ENCODE measurements at regions not wholly inside any gene's neighbourhood (a gene's known extent, or its start where the extent isn't known, plus 50 kb on each side); places are given as distances from the start of the nearest gene placed in this dataset.
"Not testable (repeated sequence)": the region's sequence is repeated elsewhere in the genome, so short reads cannot be mapped to it uniquely, and the experiment has no call there.

GRCh38 chr14:22233377-22233776 lies 355.6 kb downstream of the DAD1 start:
- no peak for DNase-seq

DNA sequence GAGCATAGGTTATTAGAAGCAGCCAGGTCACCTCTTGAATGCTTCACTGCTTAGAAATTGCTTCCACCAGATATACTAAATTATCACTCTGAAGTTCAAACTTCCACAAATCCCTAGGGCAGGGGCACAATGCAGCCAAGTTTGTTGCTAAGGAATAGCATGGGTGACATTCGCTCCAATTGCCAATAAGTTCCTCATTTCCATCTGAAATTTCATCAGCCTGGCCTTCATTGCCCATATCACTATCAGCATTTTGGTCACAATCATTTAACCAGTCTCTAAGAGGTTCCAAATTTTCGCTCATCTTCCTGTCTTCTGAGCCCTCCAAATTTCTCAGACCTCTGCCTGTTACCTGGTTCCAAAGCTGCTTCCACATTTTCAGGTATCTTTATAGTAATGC lies 356.1 kb downstream of the DAD1 start:
- DNase-seq: no peak

DNA sequence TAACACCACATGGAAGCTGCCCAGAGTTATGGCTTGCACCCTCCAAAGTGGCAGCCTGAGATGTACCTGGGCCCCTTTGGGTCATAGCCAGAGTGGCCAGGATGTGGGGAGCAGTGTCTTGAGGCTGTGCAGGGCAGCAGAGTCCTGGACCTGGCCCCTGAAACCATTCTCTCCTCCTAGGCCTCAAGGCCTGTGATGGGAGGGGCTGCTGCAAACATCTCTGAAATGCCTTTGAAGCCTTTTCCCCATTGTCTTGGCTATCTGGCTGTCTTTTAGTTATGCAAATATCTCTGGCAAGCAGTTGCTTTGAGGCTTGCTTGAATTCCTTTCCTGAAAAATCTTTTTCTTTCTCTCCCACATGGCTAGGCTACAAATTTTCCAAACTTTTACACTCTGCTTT lies 356.5 kb downstream of the DAD1 start:
- DNase-seq: no peak

GRCh38 chr14:22231018-22231417 lies 358.0 kb downstream of the DAD1 start:
- no peak for DNase-seq

- no peak for DNase-seq
Observed at GRCh38 chr14:22230517-22230916, 358.5 kb downstream of the DAD1 start.

- DNase-seq: no peak
Observed at GRCh38 chr14:22227084-22227483, 361.9 kb downstream of the DAD1 start.

GRCh38 chr14:22226381-22226780 lies 362.6 kb downstream of the DAD1 start:
- no peak for DNase-seq

GRCh38 chr14:22225516-22226140 lies 363.4 kb downstream of the DAD1 start:
- no peak for DNase-seq

DNA sequence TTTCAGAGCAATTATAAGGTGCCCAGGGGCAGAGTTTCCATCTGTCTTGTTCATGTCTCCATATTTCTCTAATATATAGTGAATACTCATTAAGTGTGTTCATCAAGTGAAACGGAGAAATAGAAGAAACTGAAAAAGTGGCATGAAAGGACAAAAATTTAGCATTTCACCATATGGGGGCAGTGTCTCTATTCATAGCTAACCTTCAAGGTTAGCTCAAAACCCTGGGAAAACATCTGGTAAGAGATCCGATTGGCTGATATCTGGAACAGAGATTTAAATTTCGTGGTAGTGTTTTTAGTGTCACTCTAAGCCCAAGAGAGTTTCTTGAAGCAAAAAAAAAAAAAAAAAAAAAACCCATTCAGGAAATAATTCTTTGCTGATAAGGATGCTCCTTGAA lies 367.5 kb downstream of the DAD1 start:
- DNase-seq: no peak

DNA sequence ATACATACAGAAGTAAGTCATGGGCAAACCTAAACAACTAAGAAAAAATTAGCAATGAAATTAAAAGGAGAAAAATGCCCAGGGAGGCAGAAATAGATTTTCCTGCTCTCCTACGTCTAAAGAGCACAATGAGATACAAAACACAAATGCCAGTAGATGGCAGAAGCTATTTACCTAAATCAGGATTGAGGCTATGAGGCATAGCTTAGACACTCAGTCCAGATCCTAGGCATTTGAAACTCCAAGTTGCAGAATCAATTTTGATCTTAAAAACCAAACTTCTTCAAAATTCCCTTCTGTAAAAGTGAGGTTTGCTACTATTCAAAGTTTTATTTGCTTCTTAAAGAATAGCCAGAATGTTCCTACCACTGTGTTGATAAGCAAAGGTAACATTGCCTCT lies 368.6 kb downstream of the DAD1 start:
- DNase-seq: no peak

GRCh38 chr14:22218728-22219127 lies 370.3 kb downstream of the DAD1 start:
- no peak for DNase-seq

- DNase-seq: no peak
Observed at GRCh38 chr14:22213120-22213519, 375.9 kb downstream of the DAD1 start.

GRCh38 chr14:22210906-22211305 lies 378.1 kb downstream of the DAD1 start:
- DNase-seq: no peak

DNA sequence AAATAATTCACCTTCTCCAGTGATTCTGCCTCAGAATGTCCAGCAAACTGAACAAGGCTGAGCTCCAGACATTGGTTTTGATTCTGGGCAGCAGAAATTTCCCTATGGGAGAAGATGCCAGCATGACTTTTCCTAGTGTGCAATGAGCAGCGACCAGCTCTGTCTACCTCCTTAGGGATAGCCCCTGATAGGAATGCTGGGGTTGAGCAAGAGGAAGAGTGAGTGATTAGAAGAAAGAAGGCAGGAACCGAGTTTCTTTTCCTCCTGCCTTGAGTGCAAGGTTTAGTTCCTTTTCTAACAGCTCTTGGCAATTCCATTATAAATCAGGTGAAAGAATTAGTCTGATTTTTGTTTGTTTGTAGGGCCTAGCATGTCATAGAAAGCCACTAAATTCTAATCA lies 379.0 kb downstream of the DAD1 start:
- DNase-seq: no peak

GRCh38 chr14:22203036-22203435 lies 386.0 kb downstream of the DAD1 start:
- no peak for DNase-seq

- no peak for DNase-seq
Observed at GRCh38 chr14:22202313-22202712, 386.7 kb downstream of the DAD1 start.

DNA sequence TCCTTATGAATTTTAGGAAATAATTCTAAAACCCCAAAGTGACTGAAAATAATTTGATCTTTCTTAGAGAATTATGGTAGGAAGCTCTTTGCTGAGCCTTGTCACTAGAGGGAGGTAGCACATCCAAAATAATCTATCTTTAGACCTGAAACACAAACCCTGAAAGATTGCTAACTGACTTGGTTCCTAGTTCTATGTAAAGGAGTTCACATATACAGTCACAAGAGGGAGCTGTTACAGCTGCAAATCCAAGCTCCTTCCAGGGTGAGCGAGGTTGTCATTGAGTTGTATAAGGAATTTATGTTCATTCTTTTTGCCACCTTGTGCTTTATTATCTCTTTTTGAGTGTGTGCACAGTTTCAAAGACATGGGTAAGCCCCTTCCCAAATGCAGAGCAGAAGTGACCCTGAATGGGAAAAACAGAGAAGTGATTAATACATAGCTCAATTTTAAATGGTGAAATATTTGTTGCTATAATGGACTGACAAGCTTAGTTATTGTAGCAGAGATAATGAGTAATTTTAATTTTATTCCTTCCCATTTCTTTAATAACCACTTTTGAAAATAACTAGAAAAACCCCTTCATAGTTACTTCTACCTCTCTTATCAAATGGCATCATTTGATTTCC lies 387.9 kb downstream of the DAD1 start:
- DNase-seq: no peak

- DNase-seq: not testable (repeated sequence)
Observed at GRCh38 chr14:22200131-22200530, 388.9 kb downstream of the DAD1 start.

DNA sequence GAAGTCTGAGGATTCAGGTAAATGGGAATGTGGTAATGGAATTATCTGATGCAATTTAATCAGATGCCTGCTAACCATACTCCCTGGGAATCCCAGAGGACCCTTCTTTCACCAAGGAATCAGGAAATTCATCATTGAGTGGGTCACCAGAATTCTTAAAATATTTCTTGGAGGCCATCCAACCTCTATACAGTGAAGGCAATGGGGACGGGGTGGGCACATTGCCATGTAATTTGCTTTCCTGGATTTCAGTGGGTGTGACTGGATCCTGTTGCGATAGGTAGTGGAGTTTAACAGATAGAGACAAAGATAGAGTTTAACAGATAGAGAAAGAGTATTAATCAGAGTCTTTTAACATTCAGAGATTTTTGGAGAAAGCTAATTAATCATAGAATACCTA lies 394.4 kb downstream of the DAD1 start:
- no peak for DNase-seq

GRCh38 chr14:22190411-22191191 lies 398.4 kb downstream of the DAD1 start:
- no peak for DNase-seq

DNA sequence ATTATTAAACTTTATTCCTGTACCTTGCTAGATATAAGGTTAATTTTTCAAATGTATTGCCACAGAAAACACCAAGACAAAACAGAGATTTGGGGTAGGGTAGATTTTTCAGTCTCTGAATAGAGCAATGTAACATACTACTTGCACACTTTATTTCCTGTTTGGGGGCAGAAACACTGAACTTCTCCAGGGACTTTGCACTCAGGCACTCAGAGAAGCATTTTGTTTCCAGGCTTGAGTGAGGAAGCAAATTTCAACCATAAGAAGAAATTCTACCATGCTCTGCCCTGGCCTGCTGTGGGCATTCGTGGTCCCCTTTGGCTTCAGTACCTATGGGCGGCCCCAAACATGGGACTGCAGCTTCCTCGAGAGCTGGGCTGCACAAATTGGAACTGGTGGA lies 399.1 kb downstream of the DAD1 start:
- no peak for DNase-seq

- no peak for DNase-seq
Observed at GRCh38 chr14:22188318-22188717, 400.7 kb downstream of the DAD1 start.

DNA sequence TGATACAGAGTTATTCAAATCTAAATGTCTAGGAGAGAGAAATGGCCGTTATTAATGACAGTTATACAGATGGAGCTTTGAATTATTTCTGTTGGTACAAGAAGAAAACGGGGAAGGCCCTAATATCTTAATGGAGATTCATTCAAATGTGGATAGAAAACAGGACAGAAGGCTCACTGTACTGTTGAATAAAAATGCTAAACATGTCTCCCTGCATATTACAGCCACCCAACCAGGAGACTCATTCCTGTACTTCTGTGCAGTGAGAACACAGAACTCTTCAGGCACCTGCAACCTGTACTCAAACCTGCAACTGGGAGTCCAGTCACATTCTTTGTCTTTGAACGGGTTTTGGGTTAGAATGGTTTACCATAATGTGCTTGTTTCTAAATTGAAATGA lies 403.2 kb downstream of the DAD1 start:
- DNase-seq: no peak

DNA sequence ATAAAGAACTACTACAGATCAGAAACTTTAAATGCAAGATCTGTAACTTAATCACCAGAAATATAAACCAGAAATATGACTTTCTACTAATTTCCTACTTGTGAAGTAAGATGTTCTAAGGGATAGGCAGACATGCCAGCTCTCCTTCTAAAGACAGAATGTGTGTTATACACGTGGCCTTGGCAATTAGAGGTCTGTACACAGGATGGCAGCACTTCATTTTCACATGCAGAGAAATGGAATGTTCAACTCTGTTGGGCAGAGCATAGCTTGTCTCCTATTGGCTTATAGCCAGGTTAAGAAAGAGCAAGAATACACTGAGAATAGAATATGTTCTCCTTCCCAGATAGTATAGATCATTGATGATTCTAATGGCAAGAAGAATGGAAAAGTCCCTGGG lies 403.8 kb downstream of the DAD1 start:
- DNase-seq: no peak

- DNase-seq: no peak
Observed at GRCh38 chr14:22184830-22185168, 404.2 kb downstream of the DAD1 start.

All from islet precursor cell (in vitro differentiated cells).